PC-3 (cell line): ENCODE measurements at regions not wholly inside any gene's neighbourhood (a gene's known extent, or its start where the extent isn't known, plus 50 kb on each side); places are given as distances from the start of the nearest gene placed in this dataset.

ENCODE experiments used
- EZH2phosphoT487 ChIP-seq: fragments of 300-600 bp; sonication (generic); IDR thresholded peaks from 2 replicates; pipeline ENCODE4 v1.6.1; 2018; ENCODE audit warnings: mild to moderate bottlenecking, antibody characterized with exemption, low read length, borderline replicate concordance
- TF ChIP-seq, protein P1 (sequence below): fragments of 300-600 bp; sonication (generic); conservative IDR thresholded peaks from 2 replicates; pipeline ENCODE4 v1.5.1; 2017; ENCODE audit warnings: antibody characterized with exemption, low read depth, mild to moderate bottlenecking, low read length

DNA sequence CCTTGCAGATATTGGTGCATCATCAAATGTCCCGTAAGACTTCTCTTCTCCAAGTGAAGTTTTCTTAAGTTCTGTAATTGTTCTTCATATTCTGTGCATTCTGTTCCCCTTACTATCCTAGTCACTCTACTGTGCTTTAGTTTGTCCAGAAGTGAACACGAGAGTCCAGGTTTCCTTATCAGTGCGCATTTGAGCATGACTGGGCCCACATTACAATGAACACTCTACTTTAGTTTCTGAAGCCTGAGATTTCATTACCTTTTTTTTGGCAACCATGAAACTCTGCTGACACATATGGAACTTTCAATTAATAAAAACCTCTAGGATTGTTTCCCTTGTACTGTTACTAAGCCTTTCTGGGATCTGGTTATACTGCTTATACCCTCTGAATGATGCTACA is 270.0 kb downstream of the KCNRG start:
- TF ChIP-seq, protein P1, sequence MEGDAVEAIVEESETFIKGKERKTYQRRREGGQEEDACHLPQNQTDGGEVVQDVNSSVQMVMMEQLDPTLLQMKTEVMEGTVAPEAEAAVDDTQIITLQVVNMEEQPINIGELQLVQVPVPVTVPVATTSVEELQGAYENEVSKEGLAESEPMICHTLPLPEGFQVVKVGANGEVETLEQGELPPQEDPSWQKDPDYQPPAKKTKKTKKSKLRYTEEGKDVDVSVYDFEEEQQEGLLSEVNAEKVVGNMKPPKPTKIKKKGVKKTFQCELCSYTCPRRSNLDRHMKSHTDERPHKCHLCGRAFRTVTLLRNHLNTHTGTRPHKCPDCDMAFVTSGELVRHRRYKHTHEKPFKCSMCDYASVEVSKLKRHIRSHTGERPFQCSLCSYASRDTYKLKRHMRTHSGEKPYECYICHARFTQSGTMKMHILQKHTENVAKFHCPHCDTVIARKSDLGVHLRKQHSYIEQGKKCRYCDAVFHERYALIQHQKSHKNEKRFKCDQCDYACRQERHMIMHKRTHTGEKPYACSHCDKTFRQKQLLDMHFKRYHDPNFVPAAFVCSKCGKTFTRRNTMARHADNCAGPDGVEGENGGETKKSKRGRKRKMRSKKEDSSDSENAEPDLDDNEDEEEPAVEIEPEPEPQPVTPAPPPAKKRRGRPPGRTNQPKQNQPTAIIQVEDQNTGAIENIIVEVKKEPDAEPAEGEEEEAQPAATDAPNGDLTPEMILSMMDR = no peak
- no peak for TF ChIP-seq EZH2phosphoT487
